ENCODE measurements at regions not wholly inside any gene's neighbourhood (a gene's known extent, or its start where the extent isn't known, plus 50 kb on each side); places are given as distances from the start of the nearest gene placed in this dataset.

DNA sequence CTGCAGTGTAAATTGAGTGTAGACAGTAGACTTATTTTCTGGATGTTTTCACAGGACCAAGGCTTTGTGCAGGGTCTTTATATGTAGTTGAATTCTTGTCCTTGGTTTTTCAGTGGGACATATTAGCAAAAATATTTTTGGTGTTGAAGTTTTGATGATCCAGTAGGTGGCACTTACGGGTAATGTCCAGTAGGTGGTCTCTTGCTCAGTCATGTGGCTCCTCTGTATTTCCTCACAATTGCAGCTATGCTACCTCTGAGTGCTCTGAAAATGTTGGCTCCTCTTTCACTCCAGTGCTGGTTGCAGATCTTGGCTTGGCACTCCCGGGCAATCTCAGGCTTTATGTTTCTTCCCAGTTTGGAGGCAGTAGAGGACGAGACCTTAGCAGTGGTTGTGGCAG is 419.8 kb upstream of the AMOT start:
- intact Hi-C loops (cut with DNase I; ENCODE audit: low total_unique reads), result no loop called here
- Histone ChIP-seq H3K36me3 (no peaks in the 10 kb centered on the region), H3K27me3 (no peaks in the 10 kb centered on the region), H3K9me3 (no peaks in the 10 kb centered on the region), H3K4me3 (no peak overlapping the region), H3K4me1 (no peaks in the 10 kb centered on the region), H3K27ac (no peak overlapping the region)
- DNase-seq, result no peak
- TF ChIP-seq, protein P1, sequence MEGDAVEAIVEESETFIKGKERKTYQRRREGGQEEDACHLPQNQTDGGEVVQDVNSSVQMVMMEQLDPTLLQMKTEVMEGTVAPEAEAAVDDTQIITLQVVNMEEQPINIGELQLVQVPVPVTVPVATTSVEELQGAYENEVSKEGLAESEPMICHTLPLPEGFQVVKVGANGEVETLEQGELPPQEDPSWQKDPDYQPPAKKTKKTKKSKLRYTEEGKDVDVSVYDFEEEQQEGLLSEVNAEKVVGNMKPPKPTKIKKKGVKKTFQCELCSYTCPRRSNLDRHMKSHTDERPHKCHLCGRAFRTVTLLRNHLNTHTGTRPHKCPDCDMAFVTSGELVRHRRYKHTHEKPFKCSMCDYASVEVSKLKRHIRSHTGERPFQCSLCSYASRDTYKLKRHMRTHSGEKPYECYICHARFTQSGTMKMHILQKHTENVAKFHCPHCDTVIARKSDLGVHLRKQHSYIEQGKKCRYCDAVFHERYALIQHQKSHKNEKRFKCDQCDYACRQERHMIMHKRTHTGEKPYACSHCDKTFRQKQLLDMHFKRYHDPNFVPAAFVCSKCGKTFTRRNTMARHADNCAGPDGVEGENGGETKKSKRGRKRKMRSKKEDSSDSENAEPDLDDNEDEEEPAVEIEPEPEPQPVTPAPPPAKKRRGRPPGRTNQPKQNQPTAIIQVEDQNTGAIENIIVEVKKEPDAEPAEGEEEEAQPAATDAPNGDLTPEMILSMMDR (IDR thresholded peaks at IDR 0.05), result no peak

DNA sequence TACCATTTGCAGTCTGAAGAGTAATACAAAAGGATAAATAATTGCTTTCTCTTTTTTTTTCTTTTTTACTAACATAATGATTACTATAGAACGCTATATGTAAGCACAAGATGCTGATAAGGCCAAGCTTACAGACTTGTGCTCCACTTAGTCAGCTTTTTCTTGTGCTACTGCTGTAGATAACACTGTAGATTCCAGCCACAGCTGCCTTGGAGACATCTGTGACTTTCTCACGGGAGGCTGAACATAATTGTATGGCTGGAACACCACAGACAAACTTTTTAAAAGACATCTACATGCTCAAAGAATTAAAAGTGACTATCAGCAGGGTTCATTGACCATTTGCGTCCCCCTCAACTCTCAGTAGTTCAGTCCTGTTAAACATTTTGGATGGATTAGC is 381.7 kb upstream of the AMOT start:
- peaks cover 0 to 5% (median 0%) of the 10 kb centered on the region in 3 donors for H3K9me3 ChIP-seq
- no peaks in the 10 kb centered on the region for H3K36me3 ChIP-seq
- no peak overlapping the region for H3K4me3 ChIP-seq
- intact Hi-C loops (cut with DNase I; ENCODE audit: low total_unique reads), result no loop called here
- no peaks in the 10 kb centered on the region for H3K27me3 ChIP-seq
- no peak overlapping the region for H3K27ac ChIP-seq
- DNase-seq, result no peak
- H3K4me1 ChIP-seq, result no peaks in the 10 kb centered on the region
- TF ChIP-seq, protein P1 (IDR thresholded peaks at IDR 0.05), result no peak

DNA sequence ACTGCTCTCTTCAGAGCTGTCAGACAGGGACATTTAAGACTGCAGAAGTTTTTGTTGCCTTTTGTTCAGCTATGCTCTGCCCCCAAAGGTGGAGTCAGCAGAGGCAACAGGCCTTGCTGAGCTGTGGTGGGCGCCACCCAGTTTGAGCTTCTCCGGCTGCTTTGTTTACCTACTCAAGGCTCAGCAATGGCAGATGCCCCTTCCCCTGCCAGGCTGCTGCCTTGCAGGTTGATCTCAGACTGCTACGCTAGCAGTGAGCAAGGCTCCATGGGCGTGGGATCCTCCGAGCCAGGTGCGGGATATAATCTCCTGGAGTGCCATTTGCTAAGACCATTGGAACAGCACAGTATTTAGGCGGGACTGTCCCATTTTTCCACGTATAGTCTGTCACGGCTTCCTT is 371.4 kb upstream of the AMOT start:
- H3K36me3 ChIP-seq, result no peaks in the 10 kb centered on the region
- no peaks in the 10 kb centered on the region for H3K4me1 ChIP-seq
- peaks cover 0 to 13% (median 6%) of the 10 kb centered on the region in 3 donors for H3K9me3 ChIP-seq
- intact Hi-C loops (cut with DNase I; ENCODE audit: low total_unique reads), result no loop called here
- TF ChIP-seq, protein P1 (IDR thresholded peaks at IDR 0.05), result no peak
- no peak overlapping the region for H3K27ac ChIP-seq
- no peak for DNase-seq
- no peaks in the 10 kb centered on the region for H3K27me3 ChIP-seq
- no peak overlapping the region for H3K4me3 ChIP-seq

DNA sequence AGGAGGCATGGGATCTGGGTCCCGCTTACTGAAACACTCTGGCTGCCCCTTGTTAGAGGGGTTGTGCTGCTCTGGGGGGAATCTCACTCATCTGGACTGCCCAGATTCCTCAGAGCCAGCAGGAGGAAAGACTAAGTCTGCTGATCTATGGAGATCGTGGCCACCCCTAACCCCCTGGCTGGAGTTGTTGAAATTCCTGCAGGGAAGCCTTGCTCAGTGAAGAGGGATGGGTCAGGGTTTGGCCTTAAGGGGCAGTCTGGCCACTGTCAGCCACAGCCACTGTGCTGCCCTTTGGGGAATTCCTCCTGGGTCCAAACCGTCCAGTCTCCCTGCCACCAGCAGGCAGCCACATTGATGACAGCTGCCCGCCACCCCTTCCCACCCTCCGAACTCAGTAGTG is 362.0 kb upstream of the AMOT start:
- H3K9me3 ChIP-seq, result peaks cover 0 to 4% (median 0%) of the 10 kb centered on the region in 3 donors
- TF ChIP-seq, protein P1 (IDR thresholded peaks at IDR 0.05), result no peak
- intact Hi-C loops (cut with DNase I; ENCODE audit: low total_unique reads), result no loop called here

DNA sequence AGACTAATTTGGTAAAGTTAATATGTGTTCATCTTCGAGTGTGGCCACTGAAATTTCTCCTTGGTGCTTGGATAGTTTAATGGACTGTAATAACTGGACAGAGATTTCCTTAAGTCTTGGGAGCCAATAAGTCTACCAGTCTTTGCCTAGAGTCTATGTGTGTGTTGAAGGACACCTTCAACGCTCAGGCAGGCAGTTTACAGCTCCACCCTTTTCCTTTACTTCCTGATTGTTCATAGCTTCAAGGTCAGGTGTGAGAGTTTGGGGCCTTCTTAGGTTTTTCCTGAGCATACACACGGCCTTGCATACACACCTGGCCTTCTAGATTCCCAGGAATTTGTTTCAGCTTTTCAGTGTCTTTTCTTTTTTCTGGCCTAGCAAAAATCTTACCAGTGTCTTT is 355.3 kb upstream of the AMOT start:
- Histone ChIP-seq H3K36me3 (no peaks in the 10 kb centered on the region), H3K9me3 (peaks cover 0 to 10% (median 9%) of the 10 kb centered on the region in 3 donors), H3K27ac (no peak overlapping the region), H3K27me3 (no peaks in the 10 kb centered on the region), H3K4me1 (no peaks in the 10 kb centered on the region), H3K4me3 (no peak overlapping the region)
- TF ChIP-seq, protein P1 (IDR thresholded peaks at IDR 0.05), result no peak
- DNase-seq, result no peak
- intact Hi-C loops (cut with DNase I; ENCODE audit: low total_unique reads), result no loop called here

More for the DNA sequence above, 362.0 kb upstream of the AMOT start:
- no peaks in the 10 kb centered on the region for H3K36me3 ChIP-seq
- H3K27me3 ChIP-seq, result no peaks in the 10 kb centered on the region
- no peak overlapping the region for H3K27ac ChIP-seq
- H3K4me1 ChIP-seq, result no peaks in the 10 kb centered on the region
- DNase-seq, result no peak
- H3K4me3 ChIP-seq, result no peak overlapping the region

DNA sequence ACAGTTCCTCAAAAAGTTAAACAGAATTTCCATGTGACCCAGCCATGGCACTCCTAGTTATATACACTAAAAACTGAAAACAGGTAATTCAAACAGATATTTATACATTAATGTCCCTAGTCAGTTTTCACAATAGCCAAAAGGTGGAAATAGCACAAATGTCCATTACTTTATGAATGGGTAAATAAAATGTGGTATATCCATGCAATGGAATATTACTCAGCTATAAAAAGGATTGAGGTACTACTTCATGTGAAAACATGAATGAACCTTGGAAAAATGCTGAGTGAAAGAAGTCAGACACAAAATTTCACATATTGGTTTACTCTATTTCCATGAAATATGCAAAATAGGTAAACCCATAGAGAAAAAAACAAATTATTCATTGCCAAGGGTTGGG is 351.8 kb upstream of the AMOT start:
- H3K27ac ChIP-seq, result no peak overlapping the region
- peaks cover 0 to 10% (median 9%) of the 10 kb centered on the region in 3 donors for H3K9me3 ChIP-seq
- H3K4me3 ChIP-seq, result no peak overlapping the region
- no peak for DNase-seq
- intact Hi-C loops (cut with DNase I; ENCODE audit: low total_unique reads), result no loop called here
- no peaks in the 10 kb centered on the region for H3K27me3 ChIP-seq
- no peaks in the 10 kb centered on the region for H3K36me3 ChIP-seq
- TF ChIP-seq, protein P1 (IDR thresholded peaks at IDR 0.05), result no peak
- no peaks in the 10 kb centered on the region for H3K4me1 ChIP-seq

Data from tibial artery (tissue), 4 donors.